GM19372 (cell line): ENCODE measurements at regions not wholly inside any gene's neighbourhood (a gene's known extent, or its start where the extent isn't known, plus 50 kb on each side); places are given as distances from the start of the nearest gene placed in this dataset.
A peak's percentile ranks its signal among the peaks of the same experiment; 100 is the strongest.
"Not testable (repeated sequence)": the region's sequence is repeated elsewhere in the genome, so short reads cannot be mapped to it uniquely, and the experiment has no call there.

Source experiments
- ATAC-seq: cut with Tn5 transposase; IDR thresholded peaks from one replicate; pipeline ENCODE4 v1.9.1; 2021; ENCODE audit warnings: mild to moderate bottlenecking, low read depth, moderate library complexity; ENCODE audit not compliant: unreplicated experiment

- no peak for ATAC-seq
Observed at GRCh38 chr11:13160806-13161205, 116.8 kb upstream of the BMAL1 start.

- ATAC-seq = no peak
Observed at GRCh38 chr11:13163158-13163557, 114.4 kb upstream of the BMAL1 start.

GRCh38 chr11:13166036-13166435 is 111.6 kb upstream of the BMAL1 start:
- no peak for ATAC-seq

GRCh38 chr11:13168271-13168670 is 109.3 kb upstream of the BMAL1 start:
- no peak for ATAC-seq

- ATAC-seq = no peak
Observed at GRCh38 chr11:13169709-13170108, 107.9 kb upstream of the BMAL1 start.

GRCh38 chr11:13174090-13174489 is 103.5 kb upstream of the BMAL1 start:
- ATAC-seq = no peak

- no peak for ATAC-seq
Observed at GRCh38 chr11:13183094-13183825, 94.3 kb upstream of the BMAL1 start.

- ATAC-seq = no peak
Observed at GRCh38 chr11:13183826-13184196, 93.8 kb upstream of the BMAL1 start.

- ATAC-seq = no peak
Observed at GRCh38 chr11:13184295-13184794, 93.2 kb upstream of the BMAL1 start.

- ATAC-seq = no peak
Observed at GRCh38 chr11:13188179-13188578, 89.4 kb upstream of the BMAL1 start.

- no peak for ATAC-seq
Observed at GRCh38 chr11:13189561-13190426, 87.8 kb upstream of the BMAL1 start.

- ATAC-seq = no peak
Observed at GRCh38 chr11:13193613-13194012, 84.0 kb upstream of the BMAL1 start.

- ATAC-seq = not testable (repeated sequence)
Observed at GRCh38 chr11:13197374-13197773, 80.2 kb upstream of the BMAL1 start.

GRCh38 chr11:13205486-13205885 is 72.1 kb upstream of the BMAL1 start:
- peak; percentile 63 for ATAC-seq

- ATAC-seq = no peak
Observed at GRCh38 chr11:13206086-13206640, 71.4 kb upstream of the BMAL1 start.

- ATAC-seq = no peak
Observed at GRCh38 chr11:13207270-13207664, 70.3 kb upstream of the BMAL1 start.

- no peak for ATAC-seq
Observed at GRCh38 chr11:13207665-13208594, 69.7 kb upstream of the BMAL1 start.

GRCh38 chr11:13208921-13209320 is 68.7 kb upstream of the BMAL1 start:
- no peak for ATAC-seq

GRCh38 chr11:13209379-13209778 is 68.2 kb upstream of the BMAL1 start:
- no peak for ATAC-seq

- ATAC-seq = no peak
Observed at GRCh38 chr11:13210424-13210823, 67.2 kb upstream of the BMAL1 start.
